ENCODE measurements at regions not wholly inside any gene's neighbourhood (a gene's known extent, or its start where the extent isn't known, plus 50 kb on each side); places are given as distances from the start of the nearest gene placed in this dataset.

- TF ChIP-seq USF2 (IDR thresholded peaks at IDR 0.05; ENCODE audit: low read depth, low read length) (no peak), CTCF (conservative IDR thresholded peaks at IDR 0.05; ENCODE audit: low read depth, low read length) (no peak), CHD1 (IDR thresholded peaks at IDR 0.05; ENCODE audit: low read depth, low read length) (no peak)
These were observed 317.7 kb downstream of the VPS13C start for GRCh38 chr15:61742591-61742990.
